A549 (cell line): ENCODE measurements at regions not wholly inside any gene's neighbourhood (a gene's known extent, or its start where the extent isn't known, plus 50 kb on each side); places are given as distances from the start of the nearest gene placed in this dataset.

Experiments used
- CEBPB ChIP-seq, 2 experiments: fragments of >200 bp in 1 of 2; sonication (Bioruptor Twin) in 1 of 2; formaldehyde crosslinking in 1 of 2; IDR thresholded peaks; 2 replicates each; pipeline ENCODE4 v1.6.1; 2012 to 2016
- EP300 ChIP-seq, 2 experiments: fragments of >200 bp; sonication (Bioruptor Twin); formaldehyde crosslinking; IDR thresholded peaks; 2 replicates in 1 of 2; 3 replicates in 1 of 2; pipeline ENCODE4 v1.6.1; 2016 to 2017
- JUNB ChIP-seq: fragments of >200 bp; sonication (Bioruptor Twin); formaldehyde crosslinking; IDR thresholded peaks from 2 replicates; pipeline ENCODE4 v1.6.1; 2016
- KDM1A ChIP-seq: fragments of 200-600 bp; sonication (generic); IDR thresholded peaks from 2 replicates; pipeline ENCODE4 v1.6.1; 2016; ENCODE audit warnings: low read depth, mild to moderate bottlenecking
- MAFK ChIP-seq: fragments of 450-650 bp; IDR thresholded peaks from 2 replicates; pipeline ENCODE4 v1.6.1; 2014; ENCODE audit not compliant: partially characterized antibody
- PHF8 ChIP-seq: fragments of 200-600 bp; sonication (generic); IDR thresholded peaks from 2 replicates; pipeline ENCODE4 v1.6.1; 2016; ENCODE audit warnings: low read depth, mild to moderate bottlenecking, antibody characterized with exemption, moderate library complexity, borderline replicate concordance
- RAD21 ChIP-seq, 2 experiments: fragments of >200 bp in 1 of 2; sonication (Bioruptor Twin) in 1 of 2; formaldehyde crosslinking in 1 of 2; IDR thresholded peaks in 1 of 2; conservative IDR thresholded peaks in 1 of 2; 2 replicates in 1 of 2; 3 replicates in 1 of 2; pipeline ENCODE4 v1.6.1; 2012 to 2018; ENCODE audit warnings: inconsistent platforms in 1 of 2
- TF ChIP-seq, protein P1 (sequence below): fragments of >200 bp; sonication (Bioruptor Twin); formaldehyde crosslinking; IDR thresholded peaks from 3 replicates; pipeline ENCODE4 v1.5.1; 2016
- TF ChIP-seq, protein P2 (sequence below): IDR thresholded peaks from 2 replicates; pipeline ENCODE4 v1.6.1; 2012
- TF ChIP-seq, protein P3 (sequence below): fragments of >200 bp; sonication (Bioruptor Twin); formaldehyde crosslinking; IDR thresholded peaks from 3 replicates; pipeline ENCODE4 v1.6.1; 2016
- TF ChIP-seq, protein P4 (sequence below): fragments of 200-600 bp; sonication (generic); IDR thresholded peaks from 2 replicates; pipeline ENCODE4 v1.6.1; 2016; ENCODE audit warnings: antibody characterized with exemption, mild to moderate bottlenecking, moderate library complexity

DNA sequence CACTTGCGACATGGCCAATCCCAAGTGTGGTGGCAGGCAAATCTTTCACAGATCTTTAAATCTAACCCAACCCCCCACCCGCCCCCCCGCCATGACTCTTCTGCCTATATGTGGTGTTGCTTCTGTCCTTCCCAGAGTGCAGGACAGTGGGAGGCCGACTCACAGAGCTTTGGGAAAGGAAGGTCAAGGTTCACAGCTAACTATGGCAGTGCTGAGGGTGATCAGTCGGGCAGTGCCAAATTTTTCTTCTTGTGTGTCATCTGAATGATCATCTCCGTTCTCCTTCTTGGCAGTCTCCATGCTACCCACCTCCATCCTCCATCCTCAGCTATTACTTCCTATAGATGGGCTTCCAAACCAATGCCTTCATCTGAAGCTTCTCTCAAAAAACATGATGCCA, 129.0 kb upstream of the NFIB start:
- no peak for TF ChIP-seq PHF8
- TF ChIP-seq, protein P1, sequence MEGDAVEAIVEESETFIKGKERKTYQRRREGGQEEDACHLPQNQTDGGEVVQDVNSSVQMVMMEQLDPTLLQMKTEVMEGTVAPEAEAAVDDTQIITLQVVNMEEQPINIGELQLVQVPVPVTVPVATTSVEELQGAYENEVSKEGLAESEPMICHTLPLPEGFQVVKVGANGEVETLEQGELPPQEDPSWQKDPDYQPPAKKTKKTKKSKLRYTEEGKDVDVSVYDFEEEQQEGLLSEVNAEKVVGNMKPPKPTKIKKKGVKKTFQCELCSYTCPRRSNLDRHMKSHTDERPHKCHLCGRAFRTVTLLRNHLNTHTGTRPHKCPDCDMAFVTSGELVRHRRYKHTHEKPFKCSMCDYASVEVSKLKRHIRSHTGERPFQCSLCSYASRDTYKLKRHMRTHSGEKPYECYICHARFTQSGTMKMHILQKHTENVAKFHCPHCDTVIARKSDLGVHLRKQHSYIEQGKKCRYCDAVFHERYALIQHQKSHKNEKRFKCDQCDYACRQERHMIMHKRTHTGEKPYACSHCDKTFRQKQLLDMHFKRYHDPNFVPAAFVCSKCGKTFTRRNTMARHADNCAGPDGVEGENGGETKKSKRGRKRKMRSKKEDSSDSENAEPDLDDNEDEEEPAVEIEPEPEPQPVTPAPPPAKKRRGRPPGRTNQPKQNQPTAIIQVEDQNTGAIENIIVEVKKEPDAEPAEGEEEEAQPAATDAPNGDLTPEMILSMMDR, result no peak
- TF ChIP-seq CEBPB (IDR thresholded peaks at IDR 0.05), result no peak
- TF ChIP-seq EP300 (IDR thresholded peaks at IDR 0.05), result no peak
- TF ChIP-seq RAD21 (conservative IDR thresholded peaks at IDR 0.05 in 1 of 2, IDR thresholded peaks at IDR 0.05 in 1 of 2), result no peak
- TF ChIP-seq, protein P2, sequence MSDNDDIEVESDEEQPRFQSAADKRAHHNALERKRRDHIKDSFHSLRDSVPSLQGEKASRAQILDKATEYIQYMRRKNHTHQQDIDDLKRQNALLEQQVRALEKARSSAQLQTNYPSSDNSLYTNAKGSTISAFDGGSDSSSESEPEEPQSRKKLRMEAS, result no peak
- TF ChIP-seq KDM1A, result no peak
- TF ChIP-seq, protein P3, sequence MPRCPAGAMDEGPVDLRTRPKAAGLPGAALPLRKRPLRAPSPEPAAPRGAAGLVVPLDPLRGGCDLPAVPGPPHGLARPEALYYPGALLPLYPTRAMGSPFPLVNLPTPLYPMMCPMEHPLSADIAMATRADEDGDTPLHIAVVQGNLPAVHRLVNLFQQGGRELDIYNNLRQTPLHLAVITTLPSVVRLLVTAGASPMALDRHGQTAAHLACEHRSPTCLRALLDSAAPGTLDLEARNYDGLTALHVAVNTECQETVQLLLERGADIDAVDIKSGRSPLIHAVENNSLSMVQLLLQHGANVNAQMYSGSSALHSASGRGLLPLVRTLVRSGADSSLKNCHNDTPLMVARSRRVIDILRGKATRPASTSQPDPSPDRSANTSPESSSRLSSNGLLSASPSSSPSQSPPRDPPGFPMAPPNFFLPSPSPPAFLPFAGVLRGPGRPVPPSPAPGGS, result no peak
- TF ChIP-seq, protein P4, sequence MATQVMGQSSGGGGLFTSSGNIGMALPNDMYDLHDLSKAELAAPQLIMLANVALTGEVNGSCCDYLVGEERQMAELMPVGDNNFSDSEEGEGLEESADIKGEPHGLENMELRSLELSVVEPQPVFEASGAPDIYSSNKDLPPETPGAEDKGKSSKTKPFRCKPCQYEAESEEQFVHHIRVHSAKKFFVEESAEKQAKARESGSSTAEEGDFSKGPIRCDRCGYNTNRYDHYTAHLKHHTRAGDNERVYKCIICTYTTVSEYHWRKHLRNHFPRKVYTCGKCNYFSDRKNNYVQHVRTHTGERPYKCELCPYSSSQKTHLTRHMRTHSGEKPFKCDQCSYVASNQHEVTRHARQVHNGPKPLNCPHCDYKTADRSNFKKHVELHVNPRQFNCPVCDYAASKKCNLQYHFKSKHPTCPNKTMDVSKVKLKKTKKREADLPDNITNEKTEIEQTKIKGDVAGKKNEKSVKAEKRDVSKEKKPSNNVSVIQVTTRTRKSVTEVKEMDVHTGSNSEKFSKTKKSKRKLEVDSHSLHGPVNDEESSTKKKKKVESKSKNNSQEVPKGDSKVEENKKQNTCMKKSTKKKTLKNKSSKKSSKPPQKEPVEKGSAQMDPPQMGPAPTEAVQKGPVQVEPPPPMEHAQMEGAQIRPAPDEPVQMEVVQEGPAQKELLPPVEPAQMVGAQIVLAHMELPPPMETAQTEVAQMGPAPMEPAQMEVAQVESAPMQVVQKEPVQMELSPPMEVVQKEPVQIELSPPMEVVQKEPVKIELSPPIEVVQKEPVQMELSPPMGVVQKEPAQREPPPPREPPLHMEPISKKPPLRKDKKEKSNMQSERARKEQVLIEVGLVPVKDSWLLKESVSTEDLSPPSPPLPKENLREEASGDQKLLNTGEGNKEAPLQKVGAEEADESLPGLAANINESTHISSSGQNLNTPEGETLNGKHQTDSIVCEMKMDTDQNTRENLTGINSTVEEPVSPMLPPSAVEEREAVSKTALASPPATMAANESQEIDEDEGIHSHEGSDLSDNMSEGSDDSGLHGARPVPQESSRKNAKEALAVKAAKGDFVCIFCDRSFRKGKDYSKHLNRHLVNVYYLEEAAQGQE, result no peak
- no peak for TF ChIP-seq JUNB
- TF ChIP-seq MAFK, result no peak
